Fibroblast of pulmonary artery (primary cell): ENCODE measurements at regions not wholly inside any gene's neighbourhood (a gene's known extent, or its start where the extent isn't known, plus 50 kb on each side); places are given as distances from the start of the nearest gene placed in this dataset.
A peak's percentile ranks its signal among the peaks of the same experiment; 100 is the strongest.

Source experiments
- DNase-seq: peaks from one replicate; pipeline ENCODE4 v3.0.0-alpha.2; 2010; ENCODE audit warnings: low read depth
- H3K4me3 ChIP-seq: replicated peaks from 2 replicates; pipeline ENCODE4 v1.5.1; 2011; ENCODE audit warnings: low read depth, mild to moderate bottlenecking, control low read depth, low read length, moderate library complexity
- CTCF ChIP-seq: IDR thresholded peaks from 2 replicates; pipeline ENCODE4 v1.5.1; 2011; ENCODE audit warnings: mild to moderate bottlenecking, control low read depth, low read length, inconsistent platforms; ENCODE audit errors: missing control alignments

- TF ChIP-seq CTCF, result no peak
- H3K4me3 ChIP-seq, result no peak overlapping the region
- no peak for DNase-seq
Measured at GRCh38 chr6:84356907-84357306, 129.5 kb upstream of the CEP162 start.

- TF ChIP-seq CTCF, result no peak
- no peak for DNase-seq
- no peak overlapping the region for H3K4me3 ChIP-seq
Measured at GRCh38 chr6:84353459-84354423, 126.3 kb upstream of the CEP162 start.

GRCh38 chr6:84350397-84350796 is 123.0 kb upstream of the CEP162 start:
- TF ChIP-seq CTCF, result no peak
- no peak for DNase-seq
- H3K4me3 ChIP-seq, result no peak overlapping the region

- DNase-seq, result no peak
- no peak overlapping the region for H3K4me3 ChIP-seq
- no peak for TF ChIP-seq CTCF
Measured at GRCh38 chr6:84349542-84349941, 122.1 kb upstream of the CEP162 start.

- TF ChIP-seq CTCF, result no peak
- H3K4me3 ChIP-seq, result no peak overlapping the region
- DNase-seq, result no peak
Measured at GRCh38 chr6:84348801-84349200, 121.4 kb upstream of the CEP162 start.

GRCh38 chr6:84346372-84346771 is 118.9 kb upstream of the CEP162 start:
- no peak overlapping the region for H3K4me3 ChIP-seq
- TF ChIP-seq CTCF, result peak; percentile 35
- peak; percentile 9 for DNase-seq

- no peak for DNase-seq
- no peak overlapping the region for H3K4me3 ChIP-seq
- no peak for TF ChIP-seq CTCF
Measured at GRCh38 chr6:84344005-84344404, 116.6 kb upstream of the CEP162 start.
